Lung (tissue), 11 donors: ENCODE measurements at regions not wholly inside any gene's neighbourhood (a gene's known extent, or its start where the extent isn't known, plus 50 kb on each side); places are given as distances from the start of the nearest gene placed in this dataset.

Experiments
- ATAC-seq: fragments of 200-7000 bp; cut with Tn5 transposase; one replicate; pipeline ENCODE4 v1.9.1; 2020; ENCODE audit warnings: moderate number of reproducible peaks; ENCODE audit not compliant: insufficient read depth, low FRiP score
- DNase-seq, 3 donors: peaks; one replicate each; pipeline ENCODE4 v3.0.0-alpha.2; 2013 to 2017
- H3K27ac ChIP-seq, 2 donors: one replicate each; pipeline ENCODE4 v1.5.1; 2013; ENCODE audit warnings: mild to moderate bottlenecking in 2 of 2, moderate library complexity in 2 of 2, control low read depth in 1 of 2, inconsistent platforms in 1 of 2, low read depth in 1 of 2, low read length in 1 of 2
- H3K27me3 ChIP-seq, 3 donors: one replicate each; pipeline ENCODE4 v1.5.1; 2013; ENCODE audit warnings: low read length in 2 of 3; ENCODE audit not compliant: control insufficient read depth in 3 of 3, insufficient read depth in 3 of 3
- H3K36me3 ChIP-seq, 4 donors: one replicate each; pipeline ENCODE4 v1.5.1; 2013; ENCODE audit warnings: low read length in 4 of 4, mild to moderate bottlenecking in 1 of 4, moderate library complexity in 1 of 4; ENCODE audit not compliant: control insufficient read depth in 4 of 4, insufficient read depth in 4 of 4
- H3K4me1 ChIP-seq, 5 donors: one replicate each; pipeline ENCODE4 v1.5.1; 2013; ENCODE audit warnings: low read length in 5 of 5, mild to moderate bottlenecking in 2 of 5, moderate library complexity in 1 of 5; ENCODE audit not compliant: control insufficient read depth in 5 of 5, insufficient read depth in 5 of 5
- H3K4me3 ChIP-seq: one replicate; pipeline ENCODE4 v1.5.1; 2013; ENCODE audit warnings: mild to moderate bottlenecking, control low read depth, moderate library complexity
- H3K9ac ChIP-seq, 2 donors: one replicate each; pipeline ENCODE4 v1.5.1; 2013; ENCODE audit warnings: low read length in 2 of 2, control low read depth in 1 of 2; ENCODE audit not compliant: insufficient read depth in 1 of 2
- H3K9me3 ChIP-seq, 4 donors: one replicate each; pipeline ENCODE4 v1.5.1; 2013; ENCODE audit warnings: low read length in 3 of 4, mild to moderate bottlenecking in 1 of 4, moderate library complexity in 1 of 4; ENCODE audit not compliant: control insufficient read depth in 4 of 4, insufficient read depth in 3 of 4
- CTCF ChIP-seq: IDR thresholded peaks from 2 replicates; pipeline ENCODE4 v1.5.1; 2012; ENCODE audit warnings: mild to moderate bottlenecking; ENCODE audit errors: control extremely low read depth, extremely low read depth
- WGBS, 2 donors: extraction: QIAGEN DNeasy Blood & Tissue Kit; methylation state at CpG; one replicate each; pipeline ENCODE4 v1.1.7; 2013; 5-methylcytosine and 5-hydroxymethylcytosine counted together
- donor health status: control.
- donor health status: control.
- donor health status: Bipolar disorder and iron deficiency.
- donor health status: healthy.
- donor health status: DM: yes; HTN: yes; CAD: no.

GRCh38 chrX:9349572-9350494 lies 115.0 kb upstream of the TBL1X start:
- DNase-seq (no peak), ATAC-seq (no peak)
- no peaks in the 10 kb centered on the region for H3K36me3 ChIP-seq
- H3K9ac ChIP-seq: no peak overlapping the region
- H3K4me3 ChIP-seq: no peak overlapping the region
- peaks cover 0 to 7% (median 0%) of the 10 kb centered on the region in 5 donors for H3K4me1 ChIP-seq
- peaks cover 0 to 5% (median 0%) of the 10 kb centered on the region in 4 donors for H3K9me3 ChIP-seq
- no peak for TF ChIP-seq CTCF
- H3K27me3 ChIP-seq: peaks cover 0 to 11% (median 9%) of the 10 kb centered on the region in 3 donors
- H3K27ac ChIP-seq: no peak overlapping the region
- WGBS, 2 donors: 77 to 81% methylated on average over 11 of the region's 11 CpGs

GRCh38 chrX:9351126-9351525 lies 113.7 kb upstream of the TBL1X start:
- ATAC-seq (no peak), DNase-seq (no peak)
- TF ChIP-seq CTCF: no peak
- Histone ChIP-seq H3K36me3 (no peaks in the 10 kb centered on the region), H3K27me3 (peaks cover 0 to 9% (median 3%) of the 10 kb centered on the region in 3 donors), H3K9ac (no peak overlapping the region), H3K4me3 (no peak overlapping the region), H3K27ac (no peak overlapping the region), H3K4me1 (peaks cover 0 to 7% (median 0%) of the 10 kb centered on the region in 5 donors), H3K9me3 (peaks cover 0 to 6% (median 0%) of the 10 kb centered on the region in 4 donors)
- 80 to 95% methylated on average over 3 of the region's 3 CpGs for WGBS, 2 donors

- ATAC-seq (no peak), DNase-seq (no peak)
- H3K4me1 ChIP-seq: peaks cover 0 to 7% (median 0%) of the 10 kb centered on the region in 5 donors
- H3K27ac ChIP-seq: no peak overlapping the region
- WGBS, 2 donors: 11 to 30% methylated on average over 4 of the region's 4 CpGs
- peaks cover 0 to 11% (median 3%) of the 10 kb centered on the region in 3 donors for H3K27me3 ChIP-seq
- peaks cover 0 to 5% (median 0%) of the 10 kb centered on the region in 4 donors for H3K9me3 ChIP-seq
- no peak for TF ChIP-seq CTCF
- H3K9ac ChIP-seq: no peak overlapping the region
- no peak overlapping the region for H3K4me3 ChIP-seq
- H3K36me3 ChIP-seq: no peaks in the 10 kb centered on the region
These were observed 112.6 kb upstream of the TBL1X start for GRCh38 chrX:9352243-9352642.
